ENCODE measurements at regions not wholly inside any gene's neighbourhood (a gene's known extent, or its start where the extent isn't known, plus 50 kb on each side); places are given as distances from the start of the nearest gene placed in this dataset.

- H4K8ac ChIP-seq (ENCODE audit: low read depth, low read length), result no peak overlapping the region
- no peak overlapping the region for H3K4me2 ChIP-seq (ENCODE audit: insufficient read depth, low read length, poor library complexity, severe bottlenecking)
- no peak overlapping the region for H3K23ac ChIP-seq (ENCODE audit: low read depth, low read length, poor library complexity)
- no peaks in the 10 kb centered on the region for H3K27me3 ChIP-seq (ENCODE audit: control insufficient read depth in 3 of 3, insufficient read depth in 3 of 3, low read depth in 1 of 3, low read length in 3 of 3)
- H2AK5ac ChIP-seq (ENCODE audit: low read depth, low read length), result no peak overlapping the region
- H3K4ac ChIP-seq (ENCODE audit: low read length), result no peak overlapping the region
- no peak overlapping the region for H2BK12ac ChIP-seq (ENCODE audit: low read length)
- H3K9ac ChIP-seq (ENCODE audit: low read depth, low read length, poor library complexity), result no peak overlapping the region
- no peak overlapping the region for H3K14ac ChIP-seq (ENCODE audit: low read length)
- WGBS, 2 donors (ENCODE audit: extremely low coverage in 2 of 2, insufficient read length in 2 of 2, insufficient replicate concordance in 1 of 2), result no CpG with 5 or more reads among the region's 5 CpGs
- H3K79me1 ChIP-seq (ENCODE audit: low read depth, low read length), result no peaks in the 10 kb centered on the region
- no peaks in the 10 kb centered on the region for H3K36me3 ChIP-seq (replicated peaks in 1 of 2; ENCODE audit: control insufficient read depth in 2 of 2, insufficient read depth in 2 of 2, low read length in 2 of 2)
- no peak overlapping the region for H3K18ac ChIP-seq (ENCODE audit: low read length)
- H2AFZ ChIP-seq (ENCODE audit: low read length), result no peak overlapping the region
- no peak overlapping the region for H3K4me3 ChIP-seq (ENCODE audit: low read length in 2 of 2)
- H2BK15ac ChIP-seq (ENCODE audit: low read length), result no peak overlapping the region
- no peak overlapping the region for H3K27ac ChIP-seq (replicated peaks; ENCODE audit: low read length)
- no peaks in the 10 kb centered on the region for H3K4me1 ChIP-seq (ENCODE audit: control insufficient read depth in 2 of 2, insufficient read depth in 1 of 2, low read depth in 1 of 2, low read length in 2 of 2)
- no peak overlapping the region for H2BK5ac ChIP-seq (ENCODE audit: low read length)
- peaks cover 0 to 6% of the 10 kb centered on the region in 2 donors for H3K9me3 ChIP-seq (replicated peaks in 1 of 2; ENCODE audit: control insufficient read depth in 2 of 2, insufficient read depth in 1 of 2, low read depth in 1 of 2, low read length in 2 of 2)
- no peak overlapping the region for H4K91ac ChIP-seq (ENCODE audit: low read depth, low read length, poor library complexity)
- no peak overlapping the region for H2BK120ac ChIP-seq (ENCODE audit: low read depth, low read length)
- no peak for DNase-seq (ENCODE audit: low spot score)
These were observed 746.8 kb upstream of the SLC10A2 start for GRCh38 chr13:103812971-103813370.

GRCh38 chr13:103812558-103812957 is 746.3 kb upstream of the SLC10A2 start:
- Histone ChIP-seq H3K4ac (ENCODE audit: low read length) (no peak overlapping the region), H3K27ac (replicated peaks; ENCODE audit: low read length) (no peak overlapping the region), H3K14ac (ENCODE audit: low read length) (no peak overlapping the region), H3K79me1 (ENCODE audit: low read depth, low read length) (no peaks in the 10 kb centered on the region), H3K4me1 (ENCODE audit: control insufficient read depth in 2 of 2, insufficient read depth in 1 of 2, low read depth in 1 of 2, low read length in 2 of 2) (no peaks in the 10 kb centered on the region), H4K8ac (ENCODE audit: low read depth, low read length) (no peak overlapping the region), H2BK15ac (ENCODE audit: low read length) (no peak overlapping the region), H3K36me3 (replicated peaks in 1 of 2; ENCODE audit: control insufficient read depth in 2 of 2, insufficient read depth in 2 of 2, low read length in 2 of 2) (no peaks in the 10 kb centered on the region), H3K4me3 (ENCODE audit: low read length in 2 of 2) (no peak overlapping the region), H3K9me3 (replicated peaks in 1 of 2; ENCODE audit: control insufficient read depth in 2 of 2, insufficient read depth in 1 of 2, low read depth in 1 of 2, low read length in 2 of 2) (peaks cover 0 to 6% of the 10 kb centered on the region in 2 donors), H4K91ac (ENCODE audit: low read depth, low read length, poor library complexity) (no peak overlapping the region), H2BK120ac (ENCODE audit: low read depth, low read length) (no peak overlapping the region), H3K9ac (ENCODE audit: low read depth, low read length, poor library complexity) (no peak overlapping the region), H3K18ac (ENCODE audit: low read length) (no peak overlapping the region), H2AK5ac (ENCODE audit: low read depth, low read length) (no peak overlapping the region), H3K27me3 (ENCODE audit: control insufficient read depth in 3 of 3, insufficient read depth in 3 of 3, low read depth in 1 of 3, low read length in 3 of 3) (no peaks in the 10 kb centered on the region), H2BK12ac (ENCODE audit: low read length) (no peak overlapping the region), H3K23ac (ENCODE audit: low read depth, low read length, poor library complexity) (no peak overlapping the region), H2BK5ac (ENCODE audit: low read length) (no peak overlapping the region), H2AFZ (ENCODE audit: low read length) (no peak overlapping the region), H3K4me2 (ENCODE audit: insufficient read depth, low read length, poor library complexity, severe bottlenecking) (no peak overlapping the region)
- WGBS, 2 donors (ENCODE audit: extremely low coverage in 2 of 2, insufficient read length in 2 of 2, insufficient replicate concordance in 1 of 2), result no CpG with 5 or more reads among the region's 4 CpGs
- no peak for DNase-seq (ENCODE audit: low spot score)

- Histone ChIP-seq H3K79me1 (ENCODE audit: low read depth, low read length) (no peaks in the 10 kb centered on the region), H2BK120ac (ENCODE audit: low read depth, low read length) (no peak overlapping the region), H3K18ac (ENCODE audit: low read length) (no peak overlapping the region), H2BK15ac (ENCODE audit: low read length) (no peak overlapping the region), H3K4ac (ENCODE audit: low read length) (no peak overlapping the region), H3K4me1 (ENCODE audit: control insufficient read depth in 2 of 2, insufficient read depth in 1 of 2, low read depth in 1 of 2, low read length in 2 of 2) (no peaks in the 10 kb centered on the region), H3K4me3 (ENCODE audit: low read length in 2 of 2) (no peak overlapping the region), H3K9ac (ENCODE audit: low read depth, low read length, poor library complexity) (no peak overlapping the region), H2BK5ac (ENCODE audit: low read length) (no peak overlapping the region), H3K4me2 (ENCODE audit: insufficient read depth, low read length, poor library complexity, severe bottlenecking) (no peak overlapping the region), H3K36me3 (replicated peaks in 1 of 2; ENCODE audit: control insufficient read depth in 2 of 2, insufficient read depth in 2 of 2, low read length in 2 of 2) (no peaks in the 10 kb centered on the region), H3K9me3 (replicated peaks in 1 of 2; ENCODE audit: control insufficient read depth in 2 of 2, insufficient read depth in 1 of 2, low read depth in 1 of 2, low read length in 2 of 2) (peaks cover 0 to 4% of the 10 kb centered on the region in 2 donors), H3K27ac (replicated peaks; ENCODE audit: low read length) (no peak overlapping the region), H3K14ac (ENCODE audit: low read length) (no peak overlapping the region), H4K8ac (ENCODE audit: low read depth, low read length) (no peak overlapping the region), H2AK5ac (ENCODE audit: low read depth, low read length) (no peak overlapping the region), H2BK12ac (ENCODE audit: low read length) (no peak overlapping the region), H3K23ac (ENCODE audit: low read depth, low read length, poor library complexity) (no peak overlapping the region), H4K91ac (ENCODE audit: low read depth, low read length, poor library complexity) (no peak overlapping the region), H3K27me3 (ENCODE audit: control insufficient read depth in 3 of 3, insufficient read depth in 3 of 3, low read depth in 1 of 3, low read length in 3 of 3) (no peaks in the 10 kb centered on the region), H2AFZ (ENCODE audit: low read length) (no peak overlapping the region)
- WGBS, 2 donors (ENCODE audit: extremely low coverage in 2 of 2, insufficient read length in 2 of 2, insufficient replicate concordance in 1 of 2), result no CpG with 5 or more reads among the region's 3 CpGs
- DNase-seq (ENCODE audit: low spot score), result no peak
These were observed 743.8 kb upstream of the SLC10A2 start for GRCh38 chr13:103810026-103810425.

- no peak overlapping the region for H2BK5ac ChIP-seq (ENCODE audit: low read length)
- no peak overlapping the region for H2BK120ac ChIP-seq (ENCODE audit: low read depth, low read length)
- no peaks in the 10 kb centered on the region for H3K79me1 ChIP-seq (ENCODE audit: low read depth, low read length)
- no peak overlapping the region for H3K27ac ChIP-seq (replicated peaks; ENCODE audit: low read length)
- no CpG with 5 or more reads among the region's 4 CpGs for WGBS, 2 donors (ENCODE audit: extremely low coverage in 2 of 2, insufficient read length in 2 of 2, insufficient replicate concordance in 1 of 2)
- peaks cover 0 to 5% of the 10 kb centered on the region in 2 donors for H3K4me1 ChIP-seq (ENCODE audit: control insufficient read depth in 2 of 2, insufficient read depth in 1 of 2, low read depth in 1 of 2, low read length in 2 of 2)
- no peak overlapping the region for H2AK5ac ChIP-seq (ENCODE audit: low read depth, low read length)
- no peak overlapping the region for H3K18ac ChIP-seq (ENCODE audit: low read length)
- no peak overlapping the region for H4K8ac ChIP-seq (ENCODE audit: low read depth, low read length)
- no peaks in the 10 kb centered on the region for H3K27me3 ChIP-seq (ENCODE audit: control insufficient read depth in 3 of 3, insufficient read depth in 3 of 3, low read depth in 1 of 3, low read length in 3 of 3)
- no peak overlapping the region for H2BK15ac ChIP-seq (ENCODE audit: low read length)
- no peaks in the 10 kb centered on the region for H3K9me3 ChIP-seq (replicated peaks in 1 of 2; ENCODE audit: control insufficient read depth in 2 of 2, insufficient read depth in 1 of 2, low read depth in 1 of 2, low read length in 2 of 2)
- H3K4ac ChIP-seq (ENCODE audit: low read length), result no peak overlapping the region
- no peak overlapping the region for H3K9ac ChIP-seq (ENCODE audit: low read depth, low read length, poor library complexity)
- H3K4me2 ChIP-seq (ENCODE audit: insufficient read depth, low read length, poor library complexity, severe bottlenecking), result no peak overlapping the region
- H4K91ac ChIP-seq (ENCODE audit: low read depth, low read length, poor library complexity), result no peak overlapping the region
- no peak overlapping the region for H3K23ac ChIP-seq (ENCODE audit: low read depth, low read length, poor library complexity)
- no peak overlapping the region for H3K14ac ChIP-seq (ENCODE audit: low read length)
- no peak overlapping the region for H2BK12ac ChIP-seq (ENCODE audit: low read length)
- no peak for DNase-seq (ENCODE audit: low spot score)
- H2AFZ ChIP-seq (ENCODE audit: low read length), result no peak overlapping the region
- no peaks in the 10 kb centered on the region for H3K36me3 ChIP-seq (replicated peaks in 1 of 2; ENCODE audit: control insufficient read depth in 2 of 2, insufficient read depth in 2 of 2, low read length in 2 of 2)
- no peak overlapping the region for H3K4me3 ChIP-seq (ENCODE audit: low read length in 2 of 2)
These were observed 739.6 kb upstream of the SLC10A2 start for GRCh38 chr13:103805771-103806170.

All from neuronal stem cell (in vitro differentiated cells).